ENCODE measurements at regions not wholly inside any gene's neighbourhood (a gene's known extent, or its start where the extent isn't known, plus 50 kb on each side); places are given as distances from the start of the nearest gene placed in this dataset.

GRCh38 chr6:131381052-131381708 is 191.8 kb upstream of the ARG1 start:
- no peak for DNase-seq (ENCODE audit: low read depth)
- TF ChIP-seq CTCF (IDR thresholded peaks at IDR 0.05; ENCODE audit: low read depth, low read length, missing control alignments), result no peak

GRCh38 chr6:131381709-131382093 is 191.3 kb upstream of the ARG1 start:
- no peak for TF ChIP-seq CTCF (IDR thresholded peaks at IDR 0.05; ENCODE audit: low read depth, low read length, missing control alignments)
- in situ Hi-C loops (cut with HindIII; ENCODE audit: low sequenced_read_pairs), result no loop called here
- DNase-seq (ENCODE audit: low read depth), result no peak
- H3K4me3 ChIP-seq (ENCODE audit: low read depth, low read length), result no peak overlapping the region

More at GRCh38 chr6:131381052-131381708, 191.8 kb upstream of the ARG1 start:
- in situ Hi-C loops (cut with HindIII; ENCODE audit: low sequenced_read_pairs), result no loop called here
- H3K4me3 ChIP-seq (ENCODE audit: low read depth, low read length), result no peak overlapping the region

GRCh38 chr6:131382631-131383030 is 190.4 kb upstream of the ARG1 start:
- no peak for TF ChIP-seq CTCF (IDR thresholded peaks at IDR 0.05; ENCODE audit: low read depth, low read length, missing control alignments)
- in situ Hi-C loops (cut with HindIII; ENCODE audit: low sequenced_read_pairs), result no loop called here
- no peak overlapping the region for H3K4me3 ChIP-seq (ENCODE audit: low read depth, low read length)
- DNase-seq (ENCODE audit: low read depth), result no peak

DNA sequence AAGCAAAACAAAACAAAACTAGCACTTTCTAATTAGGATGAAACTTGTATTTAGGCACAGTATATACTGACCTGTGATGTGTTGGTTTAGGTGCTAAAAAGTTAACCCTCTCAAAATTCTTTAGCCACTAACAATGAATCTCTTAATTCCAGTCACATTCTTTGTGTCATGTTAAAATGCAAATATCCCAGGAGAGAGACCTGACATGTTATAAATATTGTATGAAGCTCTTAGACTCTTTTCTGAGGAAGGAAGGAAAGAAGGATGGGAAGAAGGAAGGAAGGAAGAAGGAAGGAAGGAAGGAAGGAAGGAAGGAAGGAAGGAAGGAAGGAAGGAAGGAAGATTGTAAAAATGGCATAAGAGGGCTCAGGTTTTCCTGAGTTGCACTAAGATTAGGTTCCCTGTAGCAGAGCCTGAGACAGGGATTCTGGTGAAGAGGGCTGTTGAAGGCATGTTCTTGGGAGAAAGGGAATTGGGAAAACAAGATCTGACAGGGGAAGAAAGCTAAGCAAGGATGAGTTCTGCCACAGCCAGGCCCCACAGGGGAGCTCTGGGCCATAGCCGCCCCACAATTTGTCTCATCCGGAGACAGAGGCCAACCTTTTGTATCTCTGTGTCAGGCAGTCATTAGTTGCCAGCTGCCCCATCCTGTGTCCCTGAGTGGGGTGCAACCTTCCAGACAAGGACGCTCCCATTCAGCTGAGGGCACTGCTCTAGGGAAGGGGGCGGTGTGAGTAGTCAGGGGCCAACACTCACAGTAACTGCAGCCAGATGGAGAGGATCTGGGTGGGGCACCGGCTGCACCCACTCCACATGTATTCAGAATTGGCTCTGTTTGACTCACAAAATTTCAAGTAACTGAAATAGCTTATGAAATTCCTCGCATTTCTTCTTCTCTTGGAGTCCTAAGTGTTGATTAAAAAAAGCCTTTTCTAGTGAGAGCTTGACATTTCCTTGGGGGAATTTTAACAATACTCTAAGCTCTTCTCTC is 189.3 kb upstream of the ARG1 start:
- no peak overlapping the region for H3K4me3 ChIP-seq (ENCODE audit: low read depth, low read length)
- no peak for TF ChIP-seq CTCF (IDR thresholded peaks at IDR 0.05; ENCODE audit: low read depth, low read length, missing control alignments)
- no peak for DNase-seq (ENCODE audit: low read depth)
- in situ Hi-C loops (cut with HindIII; ENCODE audit: low sequenced_read_pairs), result no loop called here

GRCh38 chr6:131387562-131388447 is 185.2 kb upstream of the ARG1 start:
- H3K4me3 ChIP-seq (ENCODE audit: low read depth, low read length), result no peak overlapping the region
- in situ Hi-C loops (cut with HindIII; ENCODE audit: low sequenced_read_pairs), result no loop called here
- no peak for TF ChIP-seq CTCF (IDR thresholded peaks at IDR 0.05; ENCODE audit: low read depth, low read length, missing control alignments)
- no peak for DNase-seq (ENCODE audit: low read depth)

GRCh38 chr6:131390322-131390721 is 182.7 kb upstream of the ARG1 start:
- no peak for DNase-seq (ENCODE audit: low read depth)
- in situ Hi-C loops (cut with HindIII; ENCODE audit: low sequenced_read_pairs), result no loop called here

More at GRCh38 chr6:131390322-131390721, 182.7 kb upstream of the ARG1 start:
- no peak overlapping the region for H3K4me3 ChIP-seq (ENCODE audit: low read depth, low read length)
- no peak for TF ChIP-seq CTCF (IDR thresholded peaks at IDR 0.05; ENCODE audit: low read depth, low read length, missing control alignments)

All from astrocyte of the cerebellum (primary cell).